ENCODE measurements at regions not wholly inside any gene's neighbourhood (a gene's known extent, or its start where the extent isn't known, plus 50 kb on each side); places are given as distances from the start of the nearest gene placed in this dataset.
"Not testable (repeated sequence)": the region's sequence is repeated elsewhere in the genome, so short reads cannot be mapped to it uniquely, and the experiment has no call there.

DNA sequence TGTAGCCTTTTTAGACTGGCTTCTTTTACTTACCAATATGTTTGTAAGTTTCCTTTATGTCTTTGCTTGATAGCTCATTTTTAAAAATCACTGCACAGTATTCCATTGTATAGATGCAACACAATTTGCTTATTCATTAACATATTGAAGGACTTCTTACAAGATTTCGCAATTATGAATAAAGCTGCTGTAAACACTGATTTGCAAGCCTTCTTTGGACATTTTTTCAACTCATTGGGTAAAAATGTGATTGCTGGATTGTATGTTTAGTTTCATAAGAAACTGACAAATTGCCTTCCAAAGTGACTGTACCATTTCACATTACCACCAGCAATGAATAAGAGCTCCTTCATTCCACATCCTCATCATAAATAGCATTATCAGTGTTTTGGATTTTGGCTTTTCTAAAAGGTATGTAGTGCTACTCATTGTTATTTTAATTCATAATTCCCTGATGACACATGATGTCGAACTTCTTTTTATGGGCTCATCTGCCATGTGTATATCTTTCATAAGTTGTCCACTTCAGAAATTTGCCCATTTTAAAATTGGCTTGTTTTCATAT lies 80.7 kb downstream of the TFAP2B start:
- Mint-ChIP-seq H3K9me3 (peaks cover 5 to 11% of the 10 kb centered on the region in 2 donors), H3K36me3 (no peaks in the 10 kb centered on the region), H3K27ac (no peak overlapping the region)
- DNase-seq (ENCODE audit: low spot score in 2 of 2): no peak
- ATAC-seq: no peak

- DNase-seq (ENCODE audit: low spot score in 2 of 2): no peak
- Mint-ChIP-seq H3K36me3 (no peaks in the 10 kb centered on the region), H3K27ac (no peak overlapping the region), H3K9me3 (peaks cover 5 to 7% of the 10 kb centered on the region in 2 donors)
- no peak for ATAC-seq
These were observed 83.6 kb downstream of the TFAP2B start for GRCh38 chr6:50902260-50902659.

- DNase-seq (ENCODE audit: low spot score in 2 of 2) (no peak), ATAC-seq (no peak)
These were observed 86.6 kb downstream of the TFAP2B start for GRCh38 chr6:50905297-50905696.

DNA sequence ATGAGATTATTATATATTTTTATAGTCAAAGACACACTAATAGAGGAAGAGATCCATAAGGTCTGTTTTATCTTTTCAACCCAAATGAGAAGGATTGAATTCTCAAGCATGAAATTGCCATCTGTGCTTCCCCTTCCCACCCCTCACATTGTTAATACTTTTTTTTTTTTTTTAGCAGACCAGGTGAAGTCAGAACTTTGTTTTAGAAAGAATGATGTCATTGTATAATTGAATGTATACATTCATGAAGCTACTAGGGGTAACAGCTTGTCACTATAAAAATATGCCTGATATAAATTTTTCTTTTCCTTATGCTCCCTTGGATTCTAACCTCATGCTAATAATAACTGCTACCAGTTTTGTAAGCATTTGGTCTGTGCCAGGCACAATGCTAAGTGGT lies 88.9 kb downstream of the TFAP2B start:
- peaks cover 0 to 7% of the 10 kb centered on the region in 2 donors for H3K9me3 Mint-ChIP-seq
- no peaks in the 10 kb centered on the region for H3K36me3 Mint-ChIP-seq
- no peak for ATAC-seq
- no peak overlapping the region for H3K27ac Mint-ChIP-seq
- DNase-seq (ENCODE audit: low spot score in 2 of 2): no peak

More at GRCh38 chr6:50905297-50905696, 86.6 kb downstream of the TFAP2B start:
- H3K36me3 Mint-ChIP-seq: no peaks in the 10 kb centered on the region
- peaks cover 5 to 7% of the 10 kb centered on the region in 2 donors for H3K9me3 Mint-ChIP-seq
- no peak overlapping the region for H3K27ac Mint-ChIP-seq

- DNase-seq (ENCODE audit: low spot score in 2 of 2) (no peak), ATAC-seq (no peak)
- H3K27ac Mint-ChIP-seq: no peak overlapping the region
- H3K9me3 Mint-ChIP-seq: no peaks in the 10 kb centered on the region
- no peaks in the 10 kb centered on the region for H3K36me3 Mint-ChIP-seq
These were observed 94.6 kb downstream of the TFAP2B start for GRCh38 chr6:50913105-50913770.

DNA sequence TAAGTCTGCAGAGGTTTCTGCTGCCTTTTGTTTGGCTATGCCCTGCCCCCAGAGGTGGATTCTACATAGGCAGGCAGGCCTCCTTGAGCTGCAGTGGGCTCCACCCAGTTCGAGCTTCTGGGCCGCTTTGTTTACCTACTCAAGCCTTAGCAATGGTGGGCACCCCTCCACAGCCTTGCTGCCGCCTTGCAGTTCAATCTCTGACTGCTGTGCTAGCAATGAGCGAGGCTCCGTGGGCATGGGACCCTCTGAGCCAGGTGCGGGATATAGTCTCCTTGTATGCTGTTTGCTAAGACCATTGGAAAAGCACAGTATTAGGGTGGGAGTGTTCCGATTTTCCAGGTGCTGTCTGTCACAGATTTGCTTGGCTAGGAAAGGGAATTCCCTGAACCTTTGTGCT lies 102.7 kb downstream of the TFAP2B start:
- ATAC-seq; DNase-seq (ENCODE audit: low spot score in 2 of 2); H3K27ac Mint-ChIP-seq: not testable (repeated sequence)
- Mint-ChIP-seq H3K36me3 (peaks cover 6 to 14% of the 10 kb centered on the region in 2 donors), H3K9me3 (peaks cover 21 to 33% of the 10 kb centered on the region in 2 donors)

- peaks cover 6 to 14% of the 10 kb centered on the region in 2 donors for H3K36me3 Mint-ChIP-seq
- H3K27ac Mint-ChIP-seq: no peak overlapping the region
- DNase-seq (ENCODE audit: low spot score in 2 of 2) (no peak), ATAC-seq (no peak)
- H3K9me3 Mint-ChIP-seq: peaks cover 21 to 33% of the 10 kb centered on the region in 2 donors
These were observed 103.3 kb downstream of the TFAP2B start for GRCh38 chr6:50921968-50922367.

GRCh38 chr6:50922579-50923525 lies 104.2 kb downstream of the TFAP2B start:
- H3K36me3 Mint-ChIP-seq: peaks cover 6 to 14% of the 10 kb centered on the region in 2 donors
- ATAC-seq (no peak), DNase-seq (ENCODE audit: low spot score in 2 of 2) (no peak)
- H3K9me3 Mint-ChIP-seq: peaks cover 21 to 33% of the 10 kb centered on the region in 2 donors
- no peak overlapping the region for H3K27ac Mint-ChIP-seq

DNA sequence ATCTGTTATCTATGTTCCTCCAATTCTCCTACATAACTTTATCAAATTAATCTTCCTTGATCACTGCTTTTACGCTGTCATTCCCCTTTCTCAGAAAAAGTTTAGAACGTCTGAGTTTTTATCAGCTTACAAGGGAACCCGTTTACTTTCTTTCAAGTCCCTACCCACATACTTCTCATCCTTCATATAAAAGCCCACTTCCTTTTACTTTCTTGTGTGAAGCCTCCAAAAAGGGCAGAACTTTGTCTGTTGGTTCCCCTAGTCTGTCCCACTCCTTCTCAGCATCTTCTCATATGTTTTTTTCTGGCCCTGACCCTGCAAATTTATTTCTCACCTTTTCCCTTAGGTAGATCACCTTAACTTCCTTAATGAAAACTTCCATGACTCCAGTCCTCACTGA lies 106.1 kb downstream of the TFAP2B start:
- Mint-ChIP-seq H3K36me3 (peaks cover 6 to 9% of the 10 kb centered on the region in 2 donors), H3K9me3 (peaks cover 13 to 20% of the 10 kb centered on the region in 2 donors), H3K27ac (no peak overlapping the region)
- DNase-seq (ENCODE audit: low spot score in 2 of 2): no peak
- no peak for ATAC-seq

DNA sequence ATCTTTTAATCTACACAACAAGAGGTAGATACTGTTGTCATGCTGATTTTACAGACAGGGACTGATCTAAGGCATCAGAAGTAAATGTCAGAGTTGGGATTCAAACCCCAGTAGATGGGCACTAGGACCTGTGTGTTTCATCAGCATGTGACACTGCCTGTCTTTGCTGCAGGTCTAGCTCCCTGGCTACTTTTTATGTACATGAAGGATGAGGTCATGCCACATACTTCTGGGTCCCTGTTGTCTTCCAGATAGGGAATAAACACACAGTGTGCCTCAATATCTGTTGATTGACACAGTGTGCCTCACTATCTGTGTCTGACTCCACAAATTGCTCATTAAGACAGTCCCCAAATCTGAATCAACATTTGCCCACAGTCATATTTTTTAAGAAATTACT lies 106.9 kb downstream of the TFAP2B start:
- ATAC-seq (no peak), DNase-seq (ENCODE audit: low spot score in 2 of 2) (no peak)
- Mint-ChIP-seq H3K9me3 (peaks cover 11 to 12% of the 10 kb centered on the region in 2 donors), H3K27ac (no peak overlapping the region), H3K36me3 (peaks cover 6 to 9% of the 10 kb centered on the region in 2 donors)

DNA sequence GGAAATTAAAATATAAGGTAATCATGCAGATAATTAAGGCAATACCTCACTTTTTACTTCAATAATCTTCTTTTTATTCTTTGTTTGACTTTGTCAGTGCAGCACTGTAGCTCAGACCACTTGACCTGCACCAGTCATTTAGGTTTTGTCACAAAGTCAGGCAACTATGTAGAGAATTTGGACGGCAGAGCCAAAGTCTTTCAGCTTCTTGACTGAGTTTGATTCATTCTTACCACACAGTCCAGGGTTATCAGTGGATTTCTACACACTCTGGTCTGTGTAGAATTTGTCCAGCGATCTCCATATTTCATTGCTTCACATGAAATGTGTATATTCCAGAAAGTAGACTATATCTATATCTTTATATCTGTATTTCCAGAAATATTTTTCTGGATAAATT lies 107.3 kb downstream of the TFAP2B start:
- peaks cover 8 to 10% of the 10 kb centered on the region in 2 donors for H3K9me3 Mint-ChIP-seq
- DNase-seq (ENCODE audit: low spot score in 2 of 2) (no peak), ATAC-seq (no peak)
- no peak overlapping the region for H3K27ac Mint-ChIP-seq
- peaks cover 5 to 6% of the 10 kb centered on the region in 2 donors for H3K36me3 Mint-ChIP-seq

- DNase-seq (ENCODE audit: low spot score in 2 of 2) (no peak), ATAC-seq (no peak)
- no peak overlapping the region for H3K27ac Mint-ChIP-seq
- peaks cover 3 to 5% of the 10 kb centered on the region in 2 donors for H3K9me3 Mint-ChIP-seq
- peaks cover under 1% of the 10 kb centered on the region in 2 donors for H3K36me3 Mint-ChIP-seq
These were observed 109.1 kb downstream of the TFAP2B start for GRCh38 chr6:50927800-50928199.

GRCh38 chr6:50929323-50929722 lies 110.7 kb downstream of the TFAP2B start:
- no peaks in the 10 kb centered on the region for H3K36me3 Mint-ChIP-seq
- no peak for ATAC-seq
- no peak overlapping the region for H3K27ac Mint-ChIP-seq

DNA sequence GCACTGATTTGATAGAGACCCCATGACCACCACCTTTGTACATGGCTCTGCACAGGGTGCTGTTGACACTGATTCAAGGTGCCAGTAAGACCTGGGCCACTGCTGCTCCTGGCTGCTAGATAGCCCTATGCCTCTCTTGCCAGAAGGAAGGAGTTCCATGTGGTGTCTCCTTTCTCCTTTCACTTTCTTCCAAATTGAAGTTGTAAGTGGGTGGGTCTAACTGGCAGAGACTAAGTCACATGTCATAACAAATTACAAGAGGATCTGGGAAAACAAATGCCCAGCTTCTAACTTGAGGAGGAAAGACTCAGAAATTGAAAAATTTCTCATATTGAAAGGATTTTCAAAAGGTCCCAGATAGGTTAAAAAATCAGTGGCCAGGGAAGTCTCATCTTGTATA lies 116.8 kb downstream of the TFAP2B start:
- ATAC-seq: no peak
- peaks cover 0 to 7% of the 10 kb centered on the region in 2 donors for H3K9me3 Mint-ChIP-seq
- no peaks in the 10 kb centered on the region for H3K36me3 Mint-ChIP-seq
- no peak for DNase-seq (ENCODE audit: low spot score in 2 of 2)
- H3K27ac Mint-ChIP-seq: no peak overlapping the region

More at GRCh38 chr6:50929323-50929722, 110.7 kb downstream of the TFAP2B start:
- DNase-seq (ENCODE audit: low spot score in 2 of 2): no peak
- H3K9me3 Mint-ChIP-seq: no peaks in the 10 kb centered on the region

DNA sequence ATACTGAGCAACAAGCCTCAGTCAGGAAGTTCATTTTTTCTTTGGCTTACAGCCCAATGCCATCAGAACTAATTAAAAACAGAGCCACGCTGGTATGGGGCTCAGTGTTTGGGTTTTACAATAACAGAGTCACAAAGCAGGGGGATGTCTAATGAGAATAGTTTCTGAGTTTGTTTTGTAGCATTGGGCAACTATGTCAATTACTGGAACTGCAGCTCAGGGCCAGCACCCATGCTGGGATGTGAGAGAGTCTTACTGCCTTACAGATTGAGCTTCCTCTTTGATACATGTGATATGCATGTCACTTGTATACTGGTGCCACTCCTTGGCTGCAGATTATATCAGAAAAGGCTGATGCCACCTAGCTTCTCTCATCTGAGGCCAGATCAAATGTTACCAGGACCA lies 117.6 kb downstream of the TFAP2B start:
- ATAC-seq: no peak
- no peak overlapping the region for H3K27ac Mint-ChIP-seq
- H3K9me3 Mint-ChIP-seq: peaks cover 0 to 7% of the 10 kb centered on the region in 2 donors
- H3K36me3 Mint-ChIP-seq: no peaks in the 10 kb centered on the region
- no peak for DNase-seq (ENCODE audit: low spot score in 2 of 2)

GRCh38 chr6:50939931-50940330 lies 121.3 kb downstream of the TFAP2B start:
- no peak for DNase-seq (ENCODE audit: low spot score in 2 of 2)
- no peak overlapping the region for H3K27ac Mint-ChIP-seq

DNA sequence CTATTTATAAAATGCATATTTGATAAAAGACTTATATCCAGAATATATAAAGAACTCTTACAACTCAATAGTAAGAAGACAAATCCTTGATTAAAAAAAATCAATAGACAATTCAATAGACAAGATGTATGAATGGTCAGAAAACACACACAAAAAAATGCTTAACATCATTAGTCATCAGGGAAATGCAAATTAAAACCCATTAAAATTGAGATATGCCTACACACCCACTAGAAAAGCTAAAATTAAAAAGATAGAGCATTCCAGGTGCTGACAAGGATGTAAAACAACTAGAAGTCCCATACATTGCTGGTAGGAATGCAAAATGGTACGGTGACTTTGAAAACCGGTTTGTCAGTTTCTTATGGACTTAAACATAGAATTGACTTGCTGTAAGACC lies 127.1 kb downstream of the TFAP2B start:
- ATAC-seq: no peak
- H3K36me3 Mint-ChIP-seq: no peaks in the 10 kb centered on the region
- H3K9me3 Mint-ChIP-seq: peaks cover 0 to 8% of the 10 kb centered on the region in 2 donors
- H3K27ac Mint-ChIP-seq: no peak overlapping the region
- no peak for DNase-seq (ENCODE audit: low spot score in 2 of 2)

More at GRCh38 chr6:50939931-50940330, 121.3 kb downstream of the TFAP2B start:
- ATAC-seq: no peak
- Mint-ChIP-seq H3K9me3 (peaks cover 0 to 9% of the 10 kb centered on the region in 2 donors), H3K36me3 (no peaks in the 10 kb centered on the region)

Measured in activated naive CD4-positive, alpha-beta T cell treated with anti-CD3 and anti-CD28 coated beads, Interleukin-2, amount 50 U/mL, for 72 hours (primary cell).